ENCODE measurements at regions not wholly inside any gene's neighbourhood (a gene's known extent, or its start where the extent isn't known, plus 50 kb on each side); places are given as distances from the start of the nearest gene placed in this dataset.
"Not testable (repeated sequence)": the region's sequence is repeated elsewhere in the genome, so short reads cannot be mapped to it uniquely, and the experiment has no call there.

GRCh38 chr6:145132709-145133108 lies 602.6 kb downstream of the EPM2A start:
- no peak for DNase-seq (ENCODE audit: low spot score)

- no peak for DNase-seq (ENCODE audit: low spot score)
Observed at GRCh38 chr6:145135702-145136101, 599.6 kb downstream of the EPM2A start.

GRCh38 chr6:145137425-145137824 lies 597.9 kb downstream of the EPM2A start:
- no peak for DNase-seq (ENCODE audit: low spot score)

DNA sequence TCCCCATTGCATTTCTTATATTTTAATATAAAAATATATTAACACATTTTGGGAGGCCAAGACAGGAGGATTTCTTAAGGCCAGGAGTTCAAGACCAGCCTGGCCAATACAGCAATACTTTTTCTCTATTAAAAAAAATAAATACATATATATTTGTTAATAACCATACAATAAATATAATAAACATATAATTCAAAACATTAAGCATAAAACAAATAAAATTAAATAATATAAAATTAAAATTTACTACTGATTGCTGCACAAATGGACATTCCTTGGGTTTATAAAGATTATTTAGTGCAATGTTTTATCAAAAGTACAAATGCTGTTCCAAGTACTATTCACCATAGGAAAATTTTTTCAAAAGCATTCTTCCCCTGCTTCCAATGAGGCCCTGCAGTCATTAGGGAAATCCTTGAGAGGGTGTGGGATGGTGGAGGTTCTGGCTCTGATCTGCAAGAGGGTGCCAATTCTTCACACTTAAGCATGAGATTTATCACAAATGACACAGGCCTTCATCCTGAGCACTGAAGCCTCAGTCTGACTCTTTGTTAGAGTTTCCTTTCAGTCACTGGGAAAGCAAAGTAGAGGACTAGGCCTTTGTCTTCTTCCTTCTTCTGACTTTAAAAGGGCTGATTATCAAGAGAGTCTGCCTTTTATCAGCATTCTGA lies 596.7 kb downstream of the EPM2A start:
- DNase-seq (ENCODE audit: low spot score) = no peak

GRCh38 chr6:145139140-145139850 lies 596.0 kb downstream of the EPM2A start:
- no peak for DNase-seq (ENCODE audit: low spot score)

DNA sequence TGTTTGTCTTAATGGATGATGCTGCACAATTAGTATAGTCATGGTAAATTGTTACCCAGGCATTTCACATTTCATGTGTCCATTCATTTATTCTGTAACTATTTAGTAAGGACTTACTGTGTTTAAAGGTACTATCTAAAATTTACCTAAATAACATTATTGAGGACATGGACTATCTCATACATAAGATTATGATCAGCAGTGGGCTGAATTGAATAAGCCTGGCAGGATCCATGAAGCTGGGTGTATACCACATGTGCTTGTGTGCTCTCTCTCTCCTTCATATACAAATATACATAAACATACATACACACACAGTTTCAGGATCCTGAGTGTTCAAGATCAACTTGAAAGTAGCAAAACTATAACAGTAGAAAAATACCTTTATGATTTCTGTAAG lies 595.4 kb downstream of the EPM2A start:
- no peak for DNase-seq (ENCODE audit: low spot score)

DNA sequence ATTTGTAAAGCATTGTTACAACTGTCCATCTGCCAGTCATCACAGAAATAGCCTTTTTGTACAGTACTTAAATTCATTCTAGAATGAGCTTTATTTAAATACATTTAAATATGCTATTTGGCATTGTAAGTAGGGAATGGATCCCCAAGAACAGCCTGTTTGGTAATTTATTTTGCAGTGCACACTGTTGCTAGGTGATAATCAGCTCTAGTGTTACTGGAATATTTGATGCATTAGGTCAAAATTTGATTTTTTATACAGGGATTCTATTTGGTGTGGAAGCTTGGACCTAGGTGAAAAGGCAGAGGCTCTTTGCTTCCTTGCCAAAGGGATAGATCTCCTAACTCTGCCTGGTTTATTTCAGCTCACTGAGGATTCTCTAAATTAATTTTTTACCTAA lies 593.7 kb downstream of the EPM2A start:
- DNase-seq (ENCODE audit: low spot score) = no peak

DNA sequence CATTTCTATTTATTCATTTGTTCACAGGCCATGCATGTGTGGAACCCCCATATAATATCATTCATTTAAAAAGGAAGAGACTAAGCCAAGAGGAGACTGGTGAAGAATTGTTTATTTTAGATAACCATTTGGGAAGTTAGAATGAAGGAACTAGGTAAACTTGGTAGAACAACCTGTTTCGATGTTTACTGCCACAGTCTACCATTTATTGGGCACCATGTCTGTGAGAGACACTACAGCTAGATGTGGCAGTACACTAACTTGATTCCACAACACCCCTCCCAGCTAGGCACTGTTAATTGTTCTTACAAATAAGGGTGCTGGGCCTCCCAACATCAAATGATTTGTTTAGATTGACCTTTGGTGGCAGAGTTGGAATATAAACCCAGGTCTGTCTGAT lies 592.4 kb downstream of the EPM2A start:
- DNase-seq (ENCODE audit: low spot score) = no peak

- DNase-seq (ENCODE audit: low spot score) = no peak
Observed at GRCh38 chr6:145143379-145143778, 591.9 kb downstream of the EPM2A start.

DNA sequence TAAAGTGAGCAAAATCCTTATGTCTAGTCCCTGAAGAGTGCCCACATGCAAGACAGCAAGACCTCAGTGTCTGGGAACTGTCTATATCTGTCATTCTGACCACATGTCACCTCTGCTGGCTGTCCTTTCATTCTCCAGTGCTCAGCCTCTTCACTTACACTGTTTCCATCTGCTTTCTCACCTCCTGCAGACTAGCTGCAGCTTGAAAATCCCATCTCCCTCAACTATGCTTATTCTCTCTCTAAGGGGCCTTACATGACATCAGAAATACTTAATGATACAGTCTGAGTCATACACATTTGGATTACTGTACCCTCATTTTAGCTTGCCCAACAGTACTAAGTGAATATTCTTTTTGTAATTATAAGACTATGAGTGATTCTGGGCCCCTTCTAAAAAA lies 587.8 kb downstream of the EPM2A start:
- no peak for DNase-seq (ENCODE audit: low spot score)

DNA sequence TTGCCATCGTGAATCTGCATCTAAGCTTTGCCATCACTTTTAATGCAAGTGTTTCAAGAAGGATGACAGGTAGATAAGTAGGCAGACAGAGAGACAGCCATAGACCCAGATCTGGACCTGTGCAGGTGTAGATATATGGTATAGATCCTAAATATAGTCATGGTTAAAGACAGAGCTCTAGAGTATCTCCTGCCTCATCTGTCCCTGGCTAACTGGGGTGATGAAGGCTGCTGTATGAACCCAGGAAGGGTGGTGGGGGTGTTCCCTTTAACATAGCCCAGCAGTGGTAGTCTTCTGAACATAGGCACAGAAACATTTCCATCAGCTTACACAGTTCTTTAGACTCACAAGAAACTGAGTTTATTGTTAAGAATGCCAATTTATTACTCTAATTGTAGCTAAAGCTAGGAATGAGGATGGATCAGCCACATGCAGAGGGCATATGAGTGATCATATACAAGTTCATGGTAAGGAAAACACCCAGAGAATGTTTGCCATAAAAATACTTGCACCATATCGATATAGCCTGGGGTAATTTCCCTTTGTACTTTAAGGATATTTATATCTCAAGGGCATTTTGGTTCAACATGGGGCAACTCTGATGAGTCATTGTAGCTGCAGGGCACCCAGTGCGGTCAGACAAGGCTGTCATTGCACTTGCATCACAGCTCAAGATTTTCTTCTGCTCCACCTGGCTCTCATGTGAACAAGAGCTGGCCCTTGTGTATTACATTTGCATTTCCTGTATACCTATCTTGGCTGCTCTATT lies 587.2 kb downstream of the EPM2A start:
- DNase-seq (ENCODE audit: low spot score) = no peak

GRCh38 chr6:145148776-145149175 lies 586.5 kb downstream of the EPM2A start:
- DNase-seq (ENCODE audit: low spot score) = no peak

- no peak for DNase-seq (ENCODE audit: low spot score)
Observed at GRCh38 chr6:145151624-145152023, 583.7 kb downstream of the EPM2A start.

- no peak for DNase-seq (ENCODE audit: low spot score)
Observed at GRCh38 chr6:145153495-145153894, 581.8 kb downstream of the EPM2A start.

- no peak for DNase-seq (ENCODE audit: low spot score)
Observed at GRCh38 chr6:145155411-145155810, 579.9 kb downstream of the EPM2A start.

DNA sequence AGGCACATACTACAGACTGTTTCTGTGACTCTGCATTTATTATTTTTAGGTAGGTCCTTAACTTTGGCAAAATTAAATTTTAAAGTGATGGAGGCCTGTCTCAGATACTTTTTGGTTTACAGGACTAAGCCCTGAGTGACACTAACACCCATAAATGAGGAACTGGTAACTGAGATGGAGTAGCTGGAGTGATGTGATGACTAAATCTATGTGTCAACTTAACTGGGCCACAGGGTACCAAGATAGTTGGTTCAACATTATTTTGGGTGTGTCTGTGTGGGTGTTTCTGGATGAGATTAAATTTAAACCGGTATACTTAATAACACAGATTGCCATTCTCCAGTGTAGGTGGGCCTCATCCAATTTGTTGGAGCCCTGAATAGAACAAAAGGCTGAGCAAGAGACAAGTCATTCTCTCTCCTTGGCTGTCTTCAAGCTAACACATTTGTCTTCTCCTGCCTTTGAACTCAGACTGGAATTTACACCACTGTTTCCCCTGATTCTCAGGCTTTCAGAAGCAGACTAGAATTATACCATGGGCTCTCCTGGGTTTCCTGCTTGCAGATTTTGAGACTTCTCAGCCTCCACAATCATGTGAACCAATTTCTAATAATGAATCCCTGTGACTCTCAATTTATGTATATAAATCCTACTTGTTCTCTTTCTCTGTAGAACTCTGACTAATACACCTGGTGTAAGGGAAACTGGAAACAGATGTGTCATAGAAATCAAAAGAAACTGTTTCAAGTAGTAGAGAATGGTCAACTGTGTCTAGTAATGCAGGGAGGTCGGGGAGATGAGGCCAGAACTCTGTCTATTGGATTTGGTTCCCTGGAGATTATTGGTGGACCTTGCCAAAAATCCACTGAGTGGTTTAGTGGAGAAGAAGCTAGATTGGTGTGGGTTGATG lies 579.2 kb downstream of the EPM2A start:
- no peak for DNase-seq (ENCODE audit: low spot score)

DNA sequence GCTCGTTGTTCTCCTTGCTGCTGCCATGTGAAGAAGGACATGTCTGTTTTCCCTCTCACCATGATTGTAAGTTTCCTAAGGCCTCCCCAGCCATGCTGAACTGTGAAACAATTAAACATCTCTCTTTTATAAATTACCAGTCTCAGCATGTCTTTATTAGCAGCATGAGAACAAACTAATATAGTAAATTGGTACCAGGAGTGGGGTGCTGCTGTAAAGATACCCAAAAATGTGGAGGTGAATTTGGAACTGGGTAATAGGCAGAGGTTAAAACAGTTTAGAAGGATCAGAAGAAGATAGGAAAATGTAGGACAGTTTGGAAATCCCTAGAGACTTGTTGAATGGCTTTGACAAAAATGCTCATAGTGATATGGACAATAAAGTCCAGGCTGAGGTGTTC lies 576.7 kb downstream of the EPM2A start:
- not testable (repeated sequence) for DNase-seq (ENCODE audit: low spot score)

DNA sequence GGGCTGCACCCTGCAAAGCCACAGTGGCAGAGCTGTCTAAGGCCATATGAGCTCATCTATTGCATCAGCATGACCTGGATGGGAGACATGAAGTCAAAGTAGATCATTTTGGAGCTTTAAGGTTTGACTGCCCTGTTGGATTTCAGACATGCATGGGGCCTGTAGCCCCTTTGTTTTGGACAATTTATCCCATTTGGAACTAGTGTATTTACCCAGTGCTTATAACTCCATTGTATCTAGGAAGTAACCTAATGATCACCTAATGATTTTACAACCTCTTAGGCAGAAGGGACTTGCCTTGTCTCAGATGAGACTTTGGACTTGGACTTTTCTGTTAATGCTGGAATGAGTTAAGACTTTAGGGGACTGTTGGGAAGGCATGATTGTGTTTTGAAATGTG lies 575.4 kb downstream of the EPM2A start:
- no peak for DNase-seq (ENCODE audit: low spot score)

DNA sequence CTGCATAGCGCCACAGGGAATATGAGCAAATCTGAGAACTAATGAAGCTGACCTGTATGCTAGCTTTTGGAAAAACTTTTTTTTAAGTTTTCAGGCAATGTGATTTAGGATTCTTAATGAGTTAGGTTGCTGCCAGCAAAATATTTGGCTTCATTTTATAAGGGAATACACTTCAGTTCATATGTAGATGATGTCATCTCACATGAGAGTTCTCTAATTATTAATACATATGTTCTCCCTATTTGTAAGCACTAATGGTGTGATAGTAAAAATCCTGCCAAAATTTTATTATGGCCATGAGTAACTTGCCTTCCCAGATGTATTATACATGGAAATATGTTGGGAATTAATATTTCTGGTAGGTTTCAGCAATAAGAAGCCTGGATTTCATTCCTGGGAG lies 573.8 kb downstream of the EPM2A start:
- no peak for DNase-seq (ENCODE audit: low spot score)

DNA sequence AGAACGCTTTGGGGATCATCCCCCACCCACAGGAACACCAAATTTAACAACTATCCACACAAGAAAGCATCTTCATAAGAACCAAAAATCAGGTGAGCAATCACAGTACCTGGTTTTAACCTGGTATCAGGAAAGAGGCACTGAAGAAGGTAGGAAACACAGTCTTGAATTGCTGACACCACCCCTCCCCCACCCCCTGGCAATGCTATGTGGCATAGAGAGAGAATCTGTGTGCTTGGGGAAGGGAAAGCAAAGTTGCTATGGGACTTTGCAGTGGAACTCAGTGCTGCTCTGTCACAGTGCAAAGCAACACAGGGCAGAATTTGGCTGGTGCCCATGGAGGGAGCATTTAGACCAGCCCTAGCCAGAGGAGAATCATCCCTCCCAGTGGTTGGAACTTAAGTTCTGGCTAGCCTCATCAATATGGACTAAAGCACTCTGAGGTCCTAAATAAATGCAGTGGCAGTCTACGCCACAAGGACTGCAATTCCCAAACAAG lies 565.5 kb downstream of the EPM2A start:
- DNase-seq (ENCODE audit: low spot score) = no peak

GRCh38 chr6:145175470-145175869 lies 559.9 kb downstream of the EPM2A start:
- no peak for DNase-seq (ENCODE audit: low spot score)

DNA sequence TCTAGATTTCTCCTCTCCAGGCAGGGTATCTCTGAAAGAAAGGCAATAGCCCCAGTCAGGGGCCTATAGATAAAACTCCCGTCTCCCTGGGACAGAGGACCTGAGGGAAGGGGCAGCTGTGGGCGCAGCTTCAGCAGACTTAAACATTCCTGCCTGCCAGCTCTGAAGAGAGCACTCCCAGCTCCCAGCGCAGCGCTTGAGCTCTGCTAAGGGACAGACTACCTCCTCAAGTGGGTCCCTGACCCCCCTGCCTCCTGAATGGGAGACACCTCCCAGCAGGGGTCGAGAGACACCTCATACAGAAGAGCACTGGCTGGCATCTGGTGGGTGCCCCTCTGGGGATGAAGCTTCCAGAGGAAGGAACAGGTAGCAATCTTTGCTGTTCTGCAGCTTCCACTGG lies 556.9 kb downstream of the EPM2A start:
- no peak for DNase-seq (ENCODE audit: low spot score)

Data from germinal center (tissue), 1 donor.